UCSD-AML1 (cell line): ENCODE measurements at regions not wholly inside any gene's neighbourhood (a gene's known extent, or its start where the extent isn't known, plus 50 kb on each side); places are given as distances from the start of the nearest gene placed in this dataset.
"Not testable (repeated sequence)": the region's sequence is repeated elsewhere in the genome, so short reads cannot be mapped to it uniquely, and the experiment has no call there.

Source experiments
- DNase-seq: peaks from one replicate; lab custom pipeline; 2025; ENCODE audit not compliant: unreplicated experiment; lab: John Stamatoyannopoulos, UW

DNA sequence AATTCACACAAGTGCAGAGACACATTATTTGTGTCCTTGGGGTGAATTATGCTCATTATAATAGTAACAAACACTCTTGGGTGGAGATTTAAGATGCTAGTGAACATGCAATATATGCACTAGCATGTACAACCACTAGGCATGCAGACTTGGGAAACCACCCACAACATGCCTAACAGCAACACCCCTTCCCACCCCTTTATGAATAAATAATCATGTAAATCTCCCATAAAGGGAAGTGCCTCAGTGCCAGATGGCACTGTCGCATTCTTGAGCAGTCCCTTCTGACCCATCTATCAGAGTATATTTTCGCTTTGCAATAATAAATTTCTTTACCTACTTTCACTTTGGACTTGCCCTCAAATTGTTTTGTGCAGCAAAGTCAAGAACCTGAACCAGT lies 1362.2 kb downstream of the OLFM4 start:
- DNase-seq = no peak

DNA sequence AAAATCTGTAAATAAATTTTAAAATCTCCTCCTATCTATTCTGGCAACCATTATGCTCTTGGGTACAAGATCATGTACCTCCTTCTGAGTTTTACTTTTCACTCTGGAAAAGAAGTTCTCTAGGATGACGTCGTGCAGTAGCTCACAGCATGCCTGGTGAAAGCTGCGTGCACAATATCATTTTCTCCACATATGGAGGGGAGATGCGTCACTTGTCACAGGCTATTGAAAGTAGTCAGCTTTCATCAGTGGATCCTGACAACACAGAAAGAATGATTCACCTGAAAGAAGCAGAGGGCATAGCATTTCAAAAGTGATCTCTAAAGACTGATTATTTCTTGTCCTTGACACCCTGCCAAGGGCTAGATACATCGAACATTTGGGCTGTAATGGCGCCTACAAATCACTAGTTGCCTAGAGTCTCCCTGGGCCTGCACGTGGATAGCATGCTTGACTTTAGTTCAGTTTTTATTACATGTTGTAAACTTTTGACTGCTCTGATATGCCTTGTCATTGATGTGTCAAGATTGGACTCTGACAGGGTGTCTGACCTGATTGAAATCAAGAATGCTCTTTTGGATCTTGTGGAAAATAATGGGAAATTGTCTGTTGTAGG lies 1365.6 kb downstream of the OLFM4 start:
- DNase-seq = no peak

DNA sequence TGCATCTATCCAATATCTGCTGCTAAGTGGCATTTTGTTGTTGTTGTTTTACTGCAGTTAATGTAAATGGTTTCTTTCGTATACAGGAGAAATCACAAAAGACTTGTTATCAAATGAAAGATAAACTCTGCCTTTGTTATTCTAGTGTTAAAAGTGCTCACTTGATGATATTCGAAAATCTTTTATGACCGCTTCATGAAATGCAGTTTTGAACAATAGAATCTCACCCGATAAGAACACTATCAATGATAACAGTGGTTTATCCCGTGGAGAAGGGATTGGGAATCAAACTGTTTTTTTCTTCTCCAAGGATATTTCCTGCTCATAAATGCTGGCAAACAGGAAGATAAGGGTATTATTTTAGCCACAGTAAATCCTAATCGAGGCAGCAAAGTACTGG lies 1366.3 kb downstream of the OLFM4 start:
- no peak for DNase-seq

DNA sequence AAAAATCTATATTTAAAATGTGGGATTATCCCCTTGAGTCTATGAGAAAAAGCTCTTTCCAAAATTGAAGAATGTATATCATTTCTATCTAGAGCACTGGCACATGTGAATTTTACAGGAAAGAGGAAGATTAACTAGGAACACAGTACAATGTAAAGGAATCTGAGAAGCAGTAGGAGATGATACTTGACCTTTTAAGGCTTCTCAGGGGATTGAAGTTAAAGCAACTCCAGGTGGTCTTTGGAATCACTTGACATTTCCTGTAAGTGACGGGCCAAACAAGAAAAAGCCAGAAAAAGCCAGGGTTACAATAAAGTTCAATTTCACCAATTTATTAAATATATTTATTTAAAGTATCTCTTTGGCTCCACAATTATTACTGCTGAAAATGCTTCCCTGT lies 1373.9 kb downstream of the OLFM4 start:
- DNase-seq = no peak

DNA sequence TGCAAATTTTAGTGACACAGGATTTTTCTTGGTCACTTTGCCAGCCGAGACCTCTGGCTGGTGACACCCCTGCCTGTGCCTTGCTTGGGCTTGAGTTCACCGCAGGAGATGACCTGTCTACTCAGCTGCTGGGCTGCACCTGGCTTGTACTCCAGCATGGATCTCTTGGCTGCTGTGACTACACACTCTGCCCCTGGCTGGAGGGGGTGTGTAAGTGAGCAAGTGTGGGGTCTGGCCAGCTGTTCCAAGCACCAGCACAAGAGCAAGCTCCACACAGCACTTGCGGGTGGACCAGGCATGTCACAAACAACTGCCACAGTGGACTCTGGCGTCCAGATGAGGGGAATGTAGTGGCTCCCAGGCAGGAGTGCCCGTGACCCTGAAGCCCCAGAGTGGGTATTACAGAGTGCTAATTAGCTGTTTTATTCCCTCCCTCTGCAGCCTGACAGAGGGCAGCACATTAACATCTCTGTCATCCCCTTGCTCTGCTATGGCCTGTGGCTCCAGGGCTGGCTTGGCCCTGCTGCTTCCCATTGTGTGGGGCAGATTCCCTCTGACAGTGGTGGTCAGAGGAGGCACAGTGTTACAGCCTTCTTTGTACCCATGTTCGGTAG lies 1387.2 kb downstream of the OLFM4 start:
- DNase-seq = no peak

DNA sequence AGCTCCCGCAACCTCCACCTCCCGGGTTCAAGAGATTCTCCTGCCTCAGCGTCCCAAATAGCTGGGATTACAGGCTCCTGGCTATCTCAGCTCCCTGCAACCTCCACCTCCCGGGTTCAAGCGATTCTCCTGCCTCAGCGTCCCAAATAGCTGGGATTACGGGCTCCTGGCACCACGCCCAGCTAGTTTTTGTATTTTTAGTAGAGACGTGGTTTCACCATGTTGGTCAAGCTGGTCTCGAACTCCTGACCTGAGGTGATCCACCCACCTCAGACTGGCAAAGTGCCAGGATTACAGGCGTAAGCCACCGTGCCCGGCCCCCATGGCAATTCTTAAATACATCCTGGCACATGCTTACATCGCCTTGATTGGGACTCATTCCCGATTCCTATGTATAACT lies 1394.3 kb downstream of the OLFM4 start:
- DNase-seq = not testable (repeated sequence)

DNA sequence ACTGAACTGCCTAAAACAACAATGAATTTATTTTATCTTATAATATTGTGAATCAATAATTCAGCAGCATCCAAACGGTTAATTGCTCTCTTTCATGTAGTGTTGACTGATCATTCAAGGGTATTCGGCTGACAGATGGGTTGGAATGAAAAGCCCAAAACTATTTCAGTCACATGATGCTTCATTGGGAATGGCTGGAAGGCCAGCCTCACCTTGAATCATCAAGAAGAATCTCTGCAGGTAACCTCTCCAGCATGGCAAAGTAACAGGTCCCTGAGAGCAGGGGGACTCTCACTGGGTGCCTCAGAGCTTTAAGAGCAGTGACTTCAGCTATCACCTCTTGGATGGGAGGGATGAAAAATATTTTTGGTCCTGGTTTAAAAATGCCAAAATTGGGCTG lies 1395.7 kb downstream of the OLFM4 start:
- DNase-seq = no peak

DNA sequence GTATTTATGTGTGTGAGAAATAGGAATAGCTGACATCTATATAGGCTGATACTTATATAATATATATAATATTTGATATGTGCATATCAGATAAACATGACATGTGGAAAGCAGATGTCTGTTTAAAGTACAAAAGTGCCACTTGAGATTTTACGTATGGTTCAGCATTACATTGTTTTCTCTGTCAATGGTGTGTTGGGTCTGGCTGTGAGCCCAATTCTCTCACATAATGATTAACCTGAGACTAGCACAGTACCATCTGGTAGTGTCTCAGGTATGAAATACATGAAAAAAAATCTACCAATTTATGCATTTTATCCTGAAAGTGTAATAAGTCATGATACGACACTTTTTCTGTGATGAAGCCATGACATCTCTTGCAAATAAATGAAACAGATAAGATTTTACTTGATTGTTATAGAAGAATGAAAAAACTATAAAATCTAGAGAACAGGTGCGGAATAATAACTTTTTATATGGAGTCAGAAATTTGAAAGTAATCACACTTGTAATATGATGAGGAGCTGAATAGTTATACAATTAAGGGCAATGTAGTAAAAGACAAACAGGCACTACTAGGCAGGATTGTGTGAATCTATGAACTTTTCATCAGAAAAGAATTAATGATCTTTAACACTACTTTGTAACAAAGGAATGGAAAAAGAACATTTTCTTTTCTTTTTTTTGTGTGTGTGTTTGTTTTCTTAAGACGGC lies 1405.0 kb downstream of the OLFM4 start:
- no peak for DNase-seq

DNA sequence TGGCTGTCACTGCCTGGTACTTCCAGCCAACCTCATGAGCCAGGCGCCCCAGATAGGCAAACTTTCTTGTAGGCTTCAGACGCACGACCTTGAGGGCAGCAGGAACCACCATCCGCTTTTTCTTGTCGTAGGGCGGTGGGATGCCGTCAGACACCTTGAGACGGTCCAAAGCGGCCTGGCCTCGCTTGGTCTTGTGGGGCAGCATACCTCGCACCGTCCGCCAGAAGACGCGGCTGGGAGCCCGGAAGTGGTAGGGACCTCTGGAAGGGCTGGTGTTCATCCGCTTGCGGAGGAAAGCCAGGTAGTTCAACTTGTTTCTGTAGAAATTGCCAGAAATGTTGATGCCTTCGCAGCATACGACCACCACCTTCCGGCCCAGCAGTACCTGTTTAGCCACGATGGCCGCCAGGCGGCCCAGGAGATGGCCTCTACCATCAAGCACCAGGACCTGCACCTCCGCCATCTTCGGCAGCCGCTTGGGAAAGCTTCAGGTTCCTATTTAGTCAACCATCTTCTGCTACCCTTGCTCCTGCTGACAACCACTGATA lies 1412.3 kb downstream of the OLFM4 start:
- DNase-seq = not testable (repeated sequence)

DNA sequence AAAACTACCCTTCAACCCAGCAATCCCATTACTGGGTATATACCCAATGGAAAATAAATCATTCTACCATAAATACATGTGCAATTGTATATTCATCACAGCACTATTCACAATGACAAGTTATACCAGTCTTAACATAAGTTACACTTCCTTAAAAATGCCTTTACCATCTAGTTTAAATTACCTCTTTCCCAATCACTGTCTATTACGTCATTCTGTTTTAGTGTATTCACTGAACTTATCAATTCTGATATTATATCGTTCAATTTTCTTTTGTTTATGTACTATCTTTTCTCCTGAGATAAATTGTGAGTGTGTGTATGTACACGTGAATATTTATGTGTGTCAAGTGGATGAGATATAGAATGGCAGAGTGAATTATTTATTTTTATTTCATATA lies 1416.8 kb downstream of the OLFM4 start:
- DNase-seq = no peak

DNA sequence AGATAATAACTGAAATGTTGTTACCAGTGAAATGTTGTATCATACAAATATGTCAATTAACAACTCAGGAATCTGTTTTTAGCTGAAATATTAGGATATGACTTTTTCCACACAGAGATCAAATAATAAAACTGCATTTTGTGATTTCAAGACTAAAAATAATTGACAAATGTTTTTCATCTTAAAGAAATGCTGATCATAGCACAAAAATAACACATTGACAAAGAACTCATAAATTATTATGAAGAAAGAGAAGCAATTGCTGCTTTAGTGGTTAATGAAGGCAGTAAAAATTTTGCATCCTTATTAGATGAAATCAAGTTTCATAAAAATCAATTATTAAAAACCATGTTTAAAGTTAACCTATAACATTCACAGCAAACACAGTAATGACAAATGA lies 1417.3 kb downstream of the OLFM4 start:
- DNase-seq = no peak

DNA sequence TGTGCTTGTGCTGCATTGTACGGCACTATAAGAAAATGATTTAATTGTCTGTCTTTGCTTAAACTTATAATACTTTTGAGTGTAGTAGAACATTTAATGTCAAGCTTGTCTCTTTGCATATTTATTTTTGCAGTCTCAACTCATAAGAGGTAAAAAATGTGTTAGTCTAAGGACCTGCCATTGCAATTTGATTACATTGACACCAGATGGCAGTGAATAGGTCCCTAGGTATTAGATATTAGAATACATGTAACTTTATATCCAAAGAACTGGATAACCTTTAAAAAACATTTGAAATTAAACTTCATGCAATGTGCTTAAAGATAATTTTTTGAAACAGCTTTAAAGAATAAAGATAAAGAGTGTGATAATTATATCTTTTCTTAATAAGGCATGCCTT lies 1421.3 kb downstream of the OLFM4 start:
- no peak for DNase-seq

DNA sequence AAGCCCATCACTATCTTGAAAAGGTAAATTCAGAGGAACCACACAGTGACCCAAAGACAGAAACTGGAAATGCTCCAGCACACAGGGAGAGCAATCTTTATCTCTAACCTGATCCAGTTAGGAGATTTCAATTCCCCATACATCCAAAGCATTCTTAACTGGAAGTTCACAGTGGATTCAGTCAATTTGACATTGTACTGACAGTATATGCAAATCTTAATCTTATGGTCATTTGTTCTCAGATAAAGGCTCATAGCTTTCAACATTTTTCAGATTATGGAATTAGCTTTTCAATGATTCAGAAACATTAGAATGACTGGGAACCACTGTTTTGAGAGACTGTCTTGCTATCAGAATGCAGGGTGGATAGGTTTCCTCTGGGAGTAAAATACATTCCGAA lies 1455.6 kb downstream of the OLFM4 start:
- DNase-seq = no peak

DNA sequence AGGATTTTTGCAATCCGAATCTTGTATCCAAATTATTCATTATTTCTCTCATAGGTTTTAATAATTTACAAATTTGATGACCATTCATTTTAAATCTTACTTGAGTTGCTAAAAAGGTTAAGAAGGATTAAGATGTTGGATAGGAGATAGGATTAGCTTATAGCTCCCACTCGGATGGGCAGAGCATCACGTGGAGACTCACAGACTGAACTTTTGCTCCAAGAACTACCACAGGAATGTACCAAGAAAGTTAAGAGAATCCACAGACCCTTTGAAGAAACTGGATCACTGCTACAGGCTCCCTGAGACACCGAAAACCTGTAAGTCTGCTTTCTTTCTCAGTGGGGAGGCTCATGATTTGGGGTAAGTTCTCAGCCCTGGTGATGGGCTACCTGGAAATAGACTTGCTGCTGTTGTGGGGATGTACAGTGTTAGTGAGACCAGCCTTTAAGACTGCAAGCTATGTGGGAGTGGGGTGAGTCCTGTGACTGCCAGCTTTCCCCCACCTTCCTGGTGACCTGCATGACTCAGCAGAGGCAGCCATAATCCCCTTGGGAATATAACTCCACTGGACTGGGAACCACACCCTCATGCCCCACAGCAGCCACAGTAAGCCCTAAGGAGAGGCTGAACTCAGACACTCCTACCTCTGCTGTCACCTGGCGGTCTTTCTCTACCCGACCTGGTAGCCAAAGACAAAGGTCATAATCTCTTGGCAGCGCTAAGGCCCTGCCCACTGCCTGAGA lies 1458.0 kb downstream of the OLFM4 start:
- no peak for DNase-seq

DNA sequence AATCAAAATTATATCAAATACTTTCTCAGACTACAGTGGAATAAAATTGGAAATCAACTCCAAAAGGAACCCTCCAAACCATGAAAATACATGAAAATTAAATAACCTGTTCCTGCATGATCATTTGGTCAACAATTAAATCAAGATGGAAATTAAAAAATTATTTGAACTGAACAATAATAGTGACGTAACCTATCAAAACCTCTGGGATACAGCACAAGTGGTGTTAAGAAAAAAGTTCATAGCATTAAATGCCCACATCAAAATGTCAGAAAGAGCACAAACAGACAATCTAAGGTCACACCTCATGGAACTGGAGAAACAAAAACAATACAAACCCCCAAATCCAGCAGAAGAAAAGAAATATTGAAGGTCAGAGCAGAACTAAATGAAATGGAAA lies 1460.7 kb downstream of the OLFM4 start:
- DNase-seq = no peak

DNA sequence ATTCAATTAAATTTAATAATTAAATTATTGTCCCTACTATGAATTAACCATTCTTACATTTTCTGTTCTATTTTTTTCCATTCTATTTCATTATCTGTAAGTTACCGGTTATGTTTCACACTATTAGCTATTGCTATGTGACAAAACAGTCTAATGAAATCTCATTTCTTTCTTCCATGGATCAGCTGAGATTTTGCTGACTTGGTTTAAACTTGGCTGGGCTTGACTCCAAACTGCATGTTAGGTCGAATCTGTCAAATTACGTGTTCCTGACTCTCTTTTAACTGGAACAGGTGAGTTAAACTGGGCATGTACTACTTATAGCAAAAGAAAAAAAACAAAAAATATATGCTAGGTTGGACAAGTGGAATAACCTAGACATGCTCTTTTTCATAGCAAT lies 1464.4 kb downstream of the OLFM4 start:
- no peak for DNase-seq

DNA sequence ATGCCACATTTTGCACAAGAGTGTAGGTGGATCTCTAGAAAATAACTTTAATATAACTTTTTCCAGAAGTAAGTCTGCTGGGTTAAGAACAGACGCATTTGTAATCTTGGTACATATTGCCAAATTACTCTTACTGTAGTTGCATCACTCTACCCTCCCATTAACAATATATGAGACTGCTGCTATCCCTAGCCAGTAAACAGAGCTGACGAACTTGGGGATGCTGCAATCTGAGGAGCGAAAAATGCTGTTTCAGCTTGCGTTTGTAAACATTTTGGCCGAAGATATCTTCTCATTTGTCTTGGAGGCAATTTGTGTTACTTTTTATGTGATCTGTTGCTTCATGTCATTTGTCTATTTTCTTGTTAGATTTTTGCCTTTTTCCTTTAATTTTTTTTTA lies 1482.8 kb downstream of the OLFM4 start:
- no peak for DNase-seq

DNA sequence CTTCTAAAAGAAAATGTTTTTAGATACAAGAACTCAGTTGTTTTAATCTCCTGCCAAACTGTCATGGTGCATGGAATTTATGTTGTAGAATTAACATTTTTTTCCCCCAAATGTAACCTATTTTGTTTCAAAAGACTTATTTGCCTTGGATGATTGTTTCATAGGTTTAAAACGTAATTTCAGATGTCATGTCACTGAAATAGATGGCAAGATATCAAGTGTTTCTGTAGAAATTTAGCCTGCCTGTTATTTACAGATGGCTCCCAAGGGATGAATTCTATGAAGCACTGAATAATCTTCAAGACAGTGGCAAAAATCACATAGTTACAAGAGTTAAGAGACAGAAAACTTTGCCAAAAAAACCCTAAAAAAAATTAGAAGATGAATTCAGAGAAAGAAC lies 1484.6 kb downstream of the OLFM4 start:
- DNase-seq = no peak

DNA sequence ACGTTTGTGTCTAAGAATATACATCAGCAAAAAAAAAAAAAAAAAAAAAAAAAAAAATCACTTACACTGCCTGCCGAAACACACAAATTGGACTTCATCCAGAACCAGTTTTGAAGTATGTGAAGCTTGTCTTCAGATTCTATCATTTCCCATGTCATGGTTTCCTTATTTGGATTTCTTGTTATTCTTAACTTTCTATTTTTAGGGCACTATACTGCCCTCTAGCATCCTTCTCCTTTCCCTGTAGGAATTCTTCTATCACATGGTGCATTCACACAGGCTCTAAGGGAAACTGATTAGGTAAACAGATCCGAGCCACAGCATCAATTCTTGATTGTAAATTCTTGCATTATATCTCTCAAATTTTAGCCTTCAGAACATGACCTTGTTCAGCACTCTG lies 1507.5 kb downstream of the OLFM4 start:
- no peak for DNase-seq

DNA sequence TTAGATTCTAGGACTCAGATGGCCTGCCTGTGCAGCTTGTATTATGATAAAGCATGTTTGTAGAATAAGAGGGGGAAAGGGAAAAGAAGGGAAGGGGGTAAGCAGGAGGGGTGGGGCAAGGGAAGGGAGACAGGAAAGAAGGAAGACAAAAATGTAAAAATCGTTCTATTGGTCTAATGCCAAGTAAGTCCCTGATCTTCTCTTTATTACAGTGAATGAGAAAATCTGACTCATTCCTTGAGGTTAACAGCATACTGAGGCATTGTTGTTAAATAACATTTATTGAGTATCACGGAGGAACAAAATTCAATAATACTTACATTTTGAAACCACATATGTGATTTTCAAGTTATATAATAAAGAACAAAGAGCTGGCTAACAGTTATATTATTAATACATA lies 1534.7 kb downstream of the OLFM4 start:
- no peak for DNase-seq

DNA sequence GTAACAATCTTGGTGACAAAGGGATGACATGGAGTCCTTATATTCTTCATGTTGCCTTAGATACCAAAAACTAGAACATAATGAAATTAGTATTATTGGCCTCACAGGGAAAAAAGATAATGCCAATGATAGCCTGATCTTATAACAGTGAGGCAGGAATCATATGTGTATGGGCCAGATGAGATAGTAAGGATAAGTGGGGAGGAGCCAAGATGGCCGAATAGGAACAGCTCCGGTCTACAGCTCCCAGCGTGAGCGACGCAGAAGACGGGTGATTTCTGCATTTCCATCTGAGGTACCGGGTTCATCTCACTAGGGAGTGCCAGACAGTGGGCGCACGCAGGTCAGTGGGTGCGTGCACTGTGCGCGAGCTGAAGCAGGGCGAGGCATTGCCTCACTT lies 1543.4 kb downstream of the OLFM4 start:
- DNase-seq = not testable (repeated sequence)

DNA sequence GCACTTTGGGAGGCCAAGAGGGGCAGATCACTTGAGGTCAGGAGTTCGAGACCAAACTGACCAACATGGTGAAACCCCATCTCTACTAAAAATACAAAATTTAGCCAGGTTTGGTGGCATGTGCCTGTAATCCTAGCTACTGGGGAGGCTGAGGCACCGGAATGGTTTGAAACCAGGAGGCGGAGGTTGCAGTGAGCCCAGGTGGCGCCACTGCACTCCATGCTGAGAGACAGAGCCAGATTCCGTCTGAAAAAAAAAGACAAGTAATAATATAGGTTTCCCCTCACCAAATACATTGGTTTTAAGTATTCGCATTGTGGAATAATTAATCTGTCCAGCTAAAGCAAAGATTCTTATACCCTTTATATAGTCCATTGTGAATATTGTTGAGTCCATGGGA lies 1544.6 kb downstream of the OLFM4 start:
- no peak for DNase-seq
